NCI-H1092 treated with DMSO at 0.1 percent for 48 hours (cell line): ENCODE measurements at regions not wholly inside any gene's neighbourhood (a gene's known extent, or its start where the extent isn't known, plus 50 kb on each side); places are given as distances from the start of the nearest gene placed in this dataset.
"Not testable (repeated sequence)": the region's sequence is repeated elsewhere in the genome, so short reads cannot be mapped to it uniquely, and the experiment has no call there.

ENCODE experiments used
- DNase-seq: peaks from one replicate; lab custom pipeline; 2025; lab: John Stamatoyannopoulos, UW

DNA sequence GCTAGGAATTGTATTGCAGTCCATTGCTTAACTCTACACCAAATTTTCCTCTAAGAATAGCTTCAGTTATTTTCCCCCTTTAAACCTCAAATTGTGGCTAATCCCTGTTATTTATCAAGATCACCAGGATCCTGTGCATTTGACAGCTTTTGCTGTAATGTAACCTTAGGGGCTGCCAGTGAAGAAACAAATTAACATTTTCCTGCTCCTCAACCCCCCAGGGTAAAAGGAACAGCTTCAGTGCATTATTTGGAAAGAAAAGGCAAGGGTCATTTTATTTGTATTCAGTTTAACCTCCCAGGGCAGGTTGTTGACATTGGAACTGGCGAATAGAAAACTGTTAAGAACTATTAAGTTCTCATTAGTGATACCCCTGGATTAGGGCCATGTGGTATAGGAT, 57.0 kb downstream of the PCDH20 start:
- DNase-seq: no peak

DNA sequence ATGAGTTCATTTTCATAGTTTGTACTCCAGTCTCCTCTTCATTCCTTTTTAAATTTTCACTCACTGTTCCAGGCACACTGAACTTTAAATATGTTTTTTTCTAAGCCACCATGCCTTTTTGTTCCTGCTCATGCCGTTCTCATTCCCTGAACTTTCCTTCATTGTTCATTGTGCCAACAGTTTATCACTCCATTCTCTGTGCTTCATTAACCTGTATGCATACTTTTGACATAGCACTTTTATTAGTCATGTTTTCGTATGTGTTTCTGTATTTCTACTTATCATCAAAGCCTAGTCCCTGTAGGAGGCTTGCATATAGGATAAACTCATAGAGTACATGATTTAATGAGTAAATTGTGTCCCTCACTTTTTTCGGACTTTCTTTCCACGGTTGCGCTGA, 65.3 kb downstream of the PCDH20 start:
- DNase-seq: no peak

DNA sequence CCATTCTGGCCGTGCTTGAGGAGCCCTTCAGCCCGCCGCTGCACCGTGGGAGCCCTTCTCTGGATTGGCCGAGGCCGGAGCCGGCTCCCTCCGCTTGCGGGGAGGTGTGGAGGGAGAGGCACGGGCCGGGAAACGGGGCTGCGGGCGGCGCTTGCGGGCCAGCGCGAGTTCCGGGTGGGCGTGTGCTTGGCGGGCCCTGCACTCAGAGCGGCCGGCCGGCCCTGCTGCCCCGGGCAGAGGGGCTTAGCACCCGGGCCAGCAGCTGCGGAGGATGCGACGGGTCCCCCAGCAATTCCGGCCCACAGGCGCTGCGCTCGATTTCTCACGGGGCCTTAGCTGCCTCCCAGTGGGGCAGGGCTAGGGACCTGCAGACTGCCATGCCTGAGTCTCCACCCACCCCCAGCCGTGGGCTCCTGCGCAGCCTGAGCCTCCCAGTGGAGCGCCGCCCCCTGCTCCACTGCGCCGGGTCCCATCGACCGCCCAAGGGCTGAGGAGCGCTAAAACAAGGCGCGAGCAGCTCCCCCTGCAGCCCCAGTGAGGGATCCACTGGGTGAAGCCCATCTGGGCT, 76.5 kb downstream of the PCDH20 start:
- DNase-seq: no peak

DNA sequence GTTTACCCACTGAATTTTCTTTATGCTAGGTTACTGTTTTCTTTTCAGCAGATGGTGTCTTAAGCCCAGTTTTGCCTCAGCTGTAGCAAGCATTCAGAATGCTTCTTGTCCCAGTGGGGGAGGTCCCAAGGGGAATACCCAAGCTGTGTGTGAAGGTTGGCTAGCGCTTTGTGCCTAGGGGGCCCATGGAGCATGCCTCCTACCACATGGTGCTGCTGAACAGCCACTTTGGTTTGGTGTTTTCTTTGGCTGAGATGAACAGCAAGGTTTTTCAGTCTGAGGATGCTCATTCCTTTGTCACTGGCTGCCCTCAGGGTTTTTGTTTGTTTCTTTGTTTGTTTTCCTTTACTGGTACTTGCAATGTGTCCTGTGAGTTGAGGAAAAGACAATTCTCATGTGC, 99.0 kb downstream of the PCDH20 start:
- DNase-seq: no peak

DNA sequence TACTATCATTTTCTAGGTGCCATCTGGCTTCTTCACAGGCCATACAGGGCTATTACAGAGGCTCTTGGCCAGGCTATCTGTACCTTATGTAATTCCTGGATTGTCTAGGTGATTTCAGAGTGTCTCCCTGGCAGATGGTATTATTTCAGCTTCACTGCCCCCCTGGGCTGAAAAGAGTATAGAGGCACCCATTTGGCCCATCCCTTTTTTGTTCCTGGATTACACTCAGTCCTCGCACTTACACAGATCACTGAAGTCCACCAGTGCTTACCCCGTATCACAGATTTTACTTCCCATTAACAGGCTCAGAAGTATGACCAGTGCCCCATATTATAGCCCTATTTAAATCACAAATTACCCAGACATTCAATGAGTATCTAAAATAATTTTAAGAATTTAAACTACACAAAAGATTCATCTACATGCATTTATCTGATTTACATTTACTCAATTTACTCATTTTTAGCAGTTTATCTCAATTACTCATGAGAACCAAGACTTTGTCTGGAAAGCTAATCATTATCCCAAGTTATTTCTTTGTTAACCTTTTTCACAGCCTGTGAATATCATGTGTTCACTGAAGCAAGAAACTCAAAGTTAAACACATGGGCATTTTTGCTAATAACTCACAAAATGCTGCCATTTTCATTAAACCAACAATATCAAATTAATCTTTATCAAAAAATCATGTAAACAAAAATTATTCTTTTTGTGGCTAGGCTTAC, 121.0 kb downstream of the PCDH20 start:
- no peak for DNase-seq

DNA sequence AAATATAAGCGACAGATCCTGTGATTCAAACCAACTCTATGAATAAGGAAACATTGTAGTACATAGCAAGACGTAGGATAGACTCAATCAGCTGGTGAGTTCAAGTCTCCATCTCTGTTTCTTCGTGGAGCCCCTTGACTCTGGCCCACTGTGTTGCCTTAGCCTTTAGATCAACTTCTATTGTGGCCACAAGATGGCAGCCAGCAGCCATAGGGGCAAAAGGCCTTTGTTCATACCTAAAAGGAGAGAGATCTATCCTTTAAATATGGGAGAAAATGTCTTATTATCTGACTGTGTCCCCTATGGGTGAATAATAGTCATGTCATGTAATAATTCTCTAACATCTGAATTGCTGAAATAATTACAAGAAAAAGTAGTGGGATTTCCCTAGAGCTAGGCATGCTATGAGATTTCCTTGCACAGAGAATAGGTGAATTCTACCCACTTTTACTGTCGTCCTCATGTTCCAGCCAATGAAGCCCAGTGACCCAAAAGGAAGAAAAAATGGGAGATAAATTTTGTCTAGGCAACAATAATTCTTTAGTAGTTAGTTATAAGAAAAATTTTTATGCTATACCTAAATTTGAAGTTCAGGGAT, 129.4 kb downstream of the PCDH20 start:
- DNase-seq: no peak

DNA sequence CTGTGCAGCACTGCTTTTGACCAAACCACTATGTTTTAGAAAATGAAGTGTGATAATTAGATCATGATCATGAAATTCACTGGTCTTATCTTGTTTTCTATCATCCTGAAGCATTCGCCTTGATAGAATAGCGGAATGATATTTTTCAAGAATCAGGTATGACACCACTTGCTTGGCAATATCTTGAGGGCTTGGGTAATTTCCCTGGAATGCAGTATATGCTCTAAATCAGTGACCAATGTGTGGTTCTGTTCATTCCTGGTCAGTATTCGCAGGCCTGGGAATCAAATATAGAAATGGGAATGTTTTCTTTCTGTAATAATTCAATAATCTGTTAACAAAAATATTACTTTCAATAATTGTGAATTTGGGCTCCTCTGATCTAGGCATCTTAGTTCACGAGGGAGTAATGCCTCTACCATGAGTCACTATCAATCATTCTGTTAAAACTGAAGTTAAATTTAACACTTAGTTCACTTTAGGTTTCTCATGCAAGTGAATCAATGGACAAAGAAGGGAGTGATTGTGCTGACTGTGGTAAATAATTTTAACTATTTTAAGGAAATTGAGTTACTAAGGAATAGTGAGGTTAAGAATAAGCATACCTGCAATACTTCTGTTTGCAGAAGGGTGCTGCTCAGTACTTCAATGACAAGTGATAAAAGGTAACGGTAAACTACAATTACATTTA, 137.9 kb downstream of the PCDH20 start:
- DNase-seq: no peak

DNA sequence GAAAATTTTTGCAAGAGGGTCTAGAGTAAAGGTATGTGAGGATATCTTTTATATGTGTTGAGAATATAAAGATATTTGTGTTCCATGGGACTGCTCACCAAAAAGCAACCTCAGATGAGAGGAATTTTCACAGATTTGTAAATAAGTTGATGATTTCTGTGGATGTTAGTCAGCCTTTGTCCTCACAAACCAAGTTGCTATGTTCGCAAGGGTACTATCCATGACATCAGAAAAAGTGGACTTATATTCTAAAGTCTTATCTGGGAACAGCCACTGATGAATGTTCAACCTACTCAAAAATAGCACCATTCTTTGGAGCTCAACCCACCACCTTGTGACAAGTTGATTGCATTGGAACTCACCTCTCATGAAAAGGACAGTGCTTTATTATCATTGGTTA, 138.6 kb downstream of the PCDH20 start:
- no peak for DNase-seq

DNA sequence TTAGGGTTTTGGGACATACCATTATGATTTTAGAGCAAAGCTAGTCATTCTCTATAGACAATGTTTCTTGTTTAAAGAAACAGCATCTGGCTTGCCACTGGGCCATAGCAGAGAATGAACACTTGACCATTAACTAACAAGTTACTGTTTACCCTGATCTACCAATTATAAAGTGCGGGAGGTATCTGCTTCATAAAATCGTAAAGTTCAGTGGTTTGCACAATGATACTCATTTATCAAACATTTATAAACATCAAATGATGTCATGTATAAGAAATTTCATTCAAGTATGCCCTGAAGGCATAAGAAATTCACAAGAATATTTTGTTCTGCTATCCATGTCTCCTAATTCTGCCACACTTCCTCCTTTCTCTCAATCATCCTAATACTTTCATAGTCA, 139.2 kb downstream of the PCDH20 start:
- no peak for DNase-seq

DNA sequence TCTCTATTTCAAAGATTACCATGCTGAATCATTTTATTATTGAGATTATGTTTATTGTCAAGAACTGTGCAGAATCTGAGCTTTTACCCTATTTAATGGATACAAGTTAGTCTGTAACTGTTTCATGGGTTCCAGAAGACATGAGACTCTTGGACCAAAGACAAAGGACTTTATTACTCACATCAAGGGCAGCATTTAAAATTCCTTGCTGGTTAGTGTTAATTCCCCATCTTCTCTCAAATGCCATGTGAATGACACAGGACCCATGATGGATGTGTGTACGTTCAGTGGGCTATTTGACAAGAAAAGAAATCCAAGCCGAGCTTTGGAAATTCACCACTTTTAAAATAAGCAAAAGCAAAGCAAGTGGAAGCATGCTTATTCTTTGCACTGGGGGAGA, 139.9 kb downstream of the PCDH20 start:
- DNase-seq: no peak

DNA sequence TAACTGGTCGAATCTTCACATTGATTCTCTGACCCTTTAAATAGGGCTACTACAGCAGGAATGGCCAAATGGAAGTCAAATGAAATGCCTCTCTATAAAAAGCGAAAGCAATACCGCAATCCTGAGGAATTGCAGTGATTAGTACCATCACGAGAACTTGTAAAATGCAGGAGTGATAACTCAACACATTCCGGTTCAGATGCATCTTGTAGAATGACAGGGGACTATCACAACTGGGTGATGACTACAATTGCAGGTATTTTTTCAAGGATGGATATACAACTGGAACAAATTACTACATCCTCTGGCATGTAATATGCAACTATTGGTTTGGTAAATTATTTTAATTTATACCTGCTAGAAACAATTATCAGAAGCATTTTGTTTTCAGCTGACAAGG, 140.4 kb downstream of the PCDH20 start:
- no peak for DNase-seq

DNA sequence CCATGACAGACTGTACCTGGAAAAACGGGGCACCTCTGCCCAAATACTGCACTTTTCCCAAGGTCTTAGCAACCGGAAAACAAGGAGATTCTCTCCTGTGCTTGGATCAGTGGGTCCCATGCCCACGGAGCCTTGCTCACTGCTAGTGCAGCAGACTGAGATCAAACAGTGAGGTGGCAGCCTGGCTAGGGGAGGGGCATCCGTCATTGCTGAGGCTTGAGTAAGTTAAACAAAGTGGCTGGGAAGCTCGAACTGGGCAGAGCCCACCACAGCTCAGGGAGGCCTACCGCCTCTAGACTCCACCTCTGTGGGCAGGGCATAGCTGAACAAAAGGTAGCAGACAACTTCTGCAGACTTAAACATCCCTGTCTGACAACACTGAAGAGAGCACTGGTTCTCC, 148.8 kb downstream of the PCDH20 start:
- not testable (repeated sequence) for DNase-seq

DNA sequence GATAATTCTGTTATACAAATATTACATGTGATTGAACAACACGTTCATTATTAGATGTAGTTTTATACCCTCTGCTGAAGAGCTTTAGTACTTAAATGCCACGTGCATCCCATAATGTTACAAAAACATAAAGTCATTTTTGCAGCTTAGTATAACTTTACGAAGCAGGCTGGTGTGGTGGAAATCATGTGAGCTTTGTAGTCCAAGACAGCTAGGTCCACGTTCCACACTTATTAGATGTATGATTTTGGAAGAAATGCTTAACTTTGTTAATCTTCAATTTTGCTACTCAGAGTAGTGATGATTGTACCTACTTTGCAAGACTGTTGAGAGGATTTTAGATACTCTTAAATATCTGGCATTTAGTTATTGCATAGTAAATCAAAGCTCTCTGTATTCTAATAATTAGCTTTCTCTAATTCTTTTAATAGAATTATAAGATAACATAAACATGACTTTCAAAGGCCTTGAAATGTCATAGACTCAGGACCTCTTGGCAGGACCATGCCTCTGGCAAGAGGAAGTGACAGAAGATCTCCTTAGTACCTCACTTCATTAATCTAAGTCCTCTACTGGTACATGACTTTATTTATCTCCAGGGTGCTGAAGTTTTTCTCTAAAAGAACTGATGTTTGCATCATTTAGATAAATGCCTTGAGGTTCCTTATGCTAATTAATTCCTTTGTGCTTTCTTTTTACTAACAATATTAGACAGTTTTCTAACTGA, 153.7 kb downstream of the PCDH20 start:
- no peak for DNase-seq

DNA sequence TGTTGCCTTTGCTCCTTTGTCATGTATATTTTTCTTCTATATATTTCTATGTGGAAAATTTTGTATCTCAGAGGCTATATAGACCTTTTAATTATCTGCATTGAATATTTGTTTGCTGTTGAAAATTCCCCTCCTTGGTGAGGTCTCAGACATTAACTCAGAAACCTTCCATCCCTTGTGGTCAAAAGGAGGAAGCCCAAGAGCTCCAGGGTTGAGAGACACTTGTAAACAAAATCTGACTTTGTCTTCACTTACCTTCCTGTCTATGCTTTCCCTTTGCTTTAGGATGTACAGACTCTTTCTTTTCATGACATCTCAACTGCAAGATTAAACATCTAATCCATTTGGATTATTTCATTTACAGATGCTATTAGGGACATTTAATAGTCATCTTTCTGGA, 157.5 kb downstream of the PCDH20 start:
- no peak for DNase-seq

DNA sequence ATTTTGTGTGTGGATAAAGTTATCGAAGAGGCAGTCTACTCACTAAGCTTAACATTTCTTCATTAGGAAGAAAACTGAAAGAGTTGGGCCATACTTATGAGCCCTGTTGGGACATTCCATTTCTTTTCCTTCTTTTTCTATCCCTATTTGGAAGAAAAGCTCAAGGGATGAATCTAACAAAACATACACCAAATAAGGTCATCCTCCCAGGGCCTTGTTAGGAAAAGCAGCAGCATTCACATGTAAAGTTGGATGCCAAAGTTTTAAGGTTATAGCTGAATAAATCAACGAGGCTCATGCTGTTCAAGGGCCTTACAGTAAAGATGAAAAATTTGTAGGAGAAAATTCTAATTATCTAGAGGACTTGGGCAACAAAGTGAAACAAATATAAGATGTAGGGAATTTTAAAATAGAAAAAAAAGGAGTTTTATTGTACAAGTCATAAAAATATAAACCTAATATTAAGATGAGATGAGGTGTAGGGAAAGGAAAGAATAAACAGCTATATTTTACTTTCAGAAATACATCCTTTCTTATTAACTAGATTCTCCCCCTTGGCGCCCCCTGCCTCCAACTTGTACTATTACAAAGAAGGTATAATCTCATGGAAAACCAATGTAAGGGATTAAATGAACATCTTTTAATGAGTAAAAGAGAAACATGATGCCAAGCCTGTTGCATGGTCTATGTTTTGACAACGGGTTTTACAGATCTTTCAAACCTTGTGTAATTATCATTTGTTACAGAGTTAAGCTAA, 160.4 kb downstream of the PCDH20 start:
- DNase-seq: peak; percentile 3

DNA sequence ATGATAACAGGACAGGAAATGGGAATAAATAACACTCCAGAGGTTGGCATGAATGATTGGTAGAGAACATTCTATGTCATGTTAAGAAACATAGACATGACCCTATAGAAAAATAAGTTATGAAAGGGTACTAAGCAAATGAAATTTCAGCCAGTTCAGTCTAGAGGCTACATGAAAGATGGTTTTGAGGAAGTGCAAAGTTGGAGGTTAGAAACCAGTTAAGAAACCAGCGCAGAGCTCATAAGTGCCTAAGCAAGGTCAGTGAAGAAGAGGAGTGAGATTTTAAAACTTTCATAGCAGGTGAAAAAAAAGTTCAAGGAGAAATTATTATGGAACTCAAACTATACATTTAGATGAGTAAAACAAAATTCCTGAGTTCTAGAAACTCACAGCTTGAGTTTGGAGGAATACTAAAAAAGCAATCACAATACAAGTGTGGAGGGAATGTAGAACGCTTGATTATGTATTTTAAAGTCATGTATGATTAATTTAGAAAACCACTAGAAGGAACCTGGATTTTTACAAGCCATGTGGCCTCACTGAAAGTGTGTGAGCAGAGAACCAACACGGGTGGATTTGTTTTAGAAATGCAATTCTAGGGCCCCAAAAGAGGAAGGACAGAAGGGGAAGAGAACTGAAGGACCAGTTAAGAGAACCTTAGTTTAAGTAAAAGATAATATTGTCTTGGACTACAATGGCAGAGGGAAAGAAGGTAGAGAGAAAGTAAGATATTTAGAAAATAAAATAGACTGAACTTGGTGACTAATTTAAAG, 162.4 kb downstream of the PCDH20 start:
- DNase-seq: no peak

DNA sequence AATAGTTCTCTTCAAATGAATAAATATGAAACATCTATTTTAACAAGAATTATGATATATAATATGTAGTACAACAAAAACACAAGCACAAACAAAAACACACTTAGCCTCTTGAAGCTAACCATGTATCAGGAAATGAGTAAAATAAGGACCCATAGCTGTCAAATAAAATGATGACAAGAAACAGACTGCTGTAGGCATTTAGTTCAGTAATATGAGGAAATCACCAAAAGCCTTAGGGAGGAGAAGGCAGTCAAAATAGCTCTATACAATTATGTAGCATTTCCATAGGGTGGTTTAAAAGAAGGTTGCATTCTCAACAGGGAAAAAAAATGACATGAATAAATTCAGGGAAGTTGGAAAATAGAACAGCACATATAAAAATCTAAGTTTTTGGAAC, 163.4 kb downstream of the PCDH20 start:
- DNase-seq: no peak

DNA sequence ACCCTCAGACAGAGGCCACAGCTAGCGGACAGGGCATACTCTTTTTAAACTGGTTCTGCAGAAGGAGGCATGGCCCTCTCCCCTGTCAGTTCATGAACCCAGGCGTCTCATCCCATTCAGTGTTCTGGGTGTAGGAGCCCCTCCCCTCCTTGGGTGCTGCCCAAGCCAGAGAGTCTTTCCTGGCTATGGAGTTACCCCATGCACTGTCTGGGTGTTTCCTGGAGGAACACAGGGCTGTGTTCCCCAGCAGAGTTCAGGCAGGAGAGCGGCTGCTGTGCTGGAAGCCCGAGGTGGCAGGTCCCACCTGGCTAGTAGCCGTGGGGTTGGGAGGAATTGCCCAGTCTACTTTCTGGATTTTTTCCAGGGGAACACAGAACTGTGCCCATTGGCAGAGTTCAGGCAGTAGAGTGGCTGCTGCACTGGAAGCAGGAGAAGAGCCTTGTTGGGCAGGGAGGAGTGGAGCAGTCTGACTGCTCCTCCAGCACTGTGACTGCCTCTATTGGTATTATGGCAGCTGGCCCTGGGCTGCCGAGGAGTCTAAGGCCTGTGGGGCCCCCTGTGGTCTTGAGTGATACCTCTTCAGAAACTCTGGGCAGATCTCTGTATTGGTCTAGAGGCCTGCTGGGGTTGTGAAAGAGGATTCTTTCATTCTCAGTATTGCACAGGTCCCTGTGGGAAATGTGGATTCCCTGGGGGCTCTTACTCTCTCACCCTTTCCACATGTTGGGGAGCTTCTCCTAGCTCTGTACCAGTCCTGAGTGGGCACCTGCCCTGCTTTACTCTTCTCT, 168.3 kb downstream of the PCDH20 start:
- DNase-seq: no peak

DNA sequence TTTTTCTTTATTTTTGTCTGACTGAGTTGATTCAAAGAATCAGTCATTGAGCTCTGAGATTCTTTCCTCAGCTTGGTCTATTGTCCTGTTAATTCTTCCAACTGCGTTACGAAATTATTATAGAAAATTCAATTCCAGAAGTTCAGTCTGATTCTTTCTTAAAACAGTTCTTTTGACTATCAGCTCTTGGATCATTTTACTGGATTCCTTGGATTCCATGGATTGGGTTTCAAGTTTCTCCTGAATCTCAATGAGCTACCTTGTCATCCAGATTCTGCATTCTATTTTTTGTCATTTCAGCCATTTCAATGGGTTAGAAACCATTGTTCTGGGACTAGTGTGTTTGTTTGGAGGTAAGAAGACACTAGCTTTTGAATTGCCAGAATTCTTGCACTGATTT, 169.3 kb downstream of the PCDH20 start:
- DNase-seq: no peak

DNA sequence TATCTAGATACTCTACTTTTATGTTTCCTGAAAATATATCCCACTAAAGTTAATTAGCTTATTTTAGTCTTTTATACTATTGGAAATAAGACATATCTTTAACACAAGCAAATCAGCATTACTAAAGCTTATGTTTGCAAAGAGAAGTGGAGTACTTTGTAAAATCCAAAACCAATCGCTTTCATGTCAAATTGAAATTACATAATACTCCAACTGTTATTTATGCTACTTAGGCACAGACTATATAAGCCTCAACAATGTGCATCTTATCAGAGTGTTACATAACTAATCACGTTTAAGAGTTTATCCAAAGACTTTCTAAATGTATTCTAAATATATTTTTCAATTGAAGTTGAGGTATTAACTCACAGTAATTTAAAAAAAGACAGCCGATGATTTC, 200.0 kb downstream of the PCDH20 start:
- no peak for DNase-seq
